Calu3 (cell line): ENCODE measurements at regions not wholly inside any gene's neighbourhood (a gene's known extent, or its start where the extent isn't known, plus 50 kb on each side); places are given as distances from the start of the nearest gene placed in this dataset.

Experiments used
- BruUV-seq: library from RNA; stranded (reverse); fragments of 400-500 nt; replicated peaks from 2 replicates; lab custom pipeline; 2021; lab: Mats Ljungman, UMichigan
- CTCF ChIA-PET: fragments of 300-600 bp; sonication (Branson Sonifier 250); formaldehyde crosslinking; loops from one replicate; lab custom pipeline; 2022; ENCODE audit warnings: antibody characterized with exemption; lab: Charles Lee
- DNase-seq: peaks from one replicate; pipeline ENCODE4 v3.0.0; 2022
- H3K27ac Mint-ChIP-seq: one replicate; pipeline ENCODE4 v1.8.0; 2022; ENCODE audit warnings: mixed read lengths; ENCODE audit not compliant: unreplicated experiment
- H3K27me3 Mint-ChIP-seq: one replicate; pipeline ENCODE4 v1.8.0; 2022; ENCODE audit warnings: mixed read lengths; ENCODE audit not compliant: unreplicated experiment
- H3K36me3 Mint-ChIP-seq: one replicate; pipeline ENCODE4 v1.8.0; 2022; ENCODE audit warnings: mild to moderate bottlenecking, moderate library complexity, mixed read lengths; ENCODE audit not compliant: insufficient read depth, unreplicated experiment
- H3K4me1 Mint-ChIP-seq: one replicate; pipeline ENCODE4 v1.8.0; 2022; ENCODE audit warnings: mild to moderate bottlenecking, low read depth, mixed read lengths; ENCODE audit not compliant: unreplicated experiment
- H3K4me3 Mint-ChIP-seq: one replicate; pipeline ENCODE4 v1.8.0; 2022; ENCODE audit warnings: mild to moderate bottlenecking, low read depth, moderate library complexity, mixed read lengths; ENCODE audit not compliant: unreplicated experiment
- H3K9me3 Mint-ChIP-seq: one replicate; pipeline ENCODE4 v1.8.0; 2022; ENCODE audit warnings: low read depth, mixed read lengths; ENCODE audit not compliant: unreplicated experiment
- intact Hi-C: fragments of 100-400 bp; cut with micrococcal nuclease; formaldehyde crosslinking; loops from one replicate; pipeline ENCODE4 v1.10.0; 2022; ENCODE audit not compliant: unreplicated experiment
- TF ChIP-seq, protein P1 (sequence below): fragments of 200-600 bp; IDR thresholded peaks from one replicate; pipeline ENCODE4 v1.8.0; 2022; ENCODE audit warnings: antibody characterized with exemption; ENCODE audit not compliant: unreplicated experiment

DNA sequence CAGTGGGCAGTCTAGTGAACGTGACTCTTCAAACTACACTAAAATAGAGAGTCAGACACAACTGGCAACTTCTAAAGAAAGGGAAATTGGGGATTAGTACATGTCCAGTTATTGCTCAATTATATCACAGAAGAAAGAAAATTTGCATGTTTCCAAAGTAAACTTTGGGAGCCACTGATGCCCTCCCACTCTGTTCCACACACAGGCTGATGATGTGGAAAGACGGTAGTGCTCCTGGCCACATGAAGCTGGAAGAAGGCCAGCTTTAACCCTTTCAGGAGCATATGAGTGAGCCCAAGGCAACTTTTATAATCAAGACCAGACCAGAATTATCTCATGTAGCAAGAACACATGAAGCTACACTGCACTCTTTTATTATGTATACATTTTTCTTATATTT, 141.0 kb downstream of the NR4A2 start:
- no peaks in the 10 kb centered on the region for H3K4me1 Mint-ChIP-seq
- H3K27me3 Mint-ChIP-seq, result no peaks in the 10 kb centered on the region
- no peaks in the 10 kb centered on the region for H3K9me3 Mint-ChIP-seq
- H3K27ac Mint-ChIP-seq, result no peak overlapping the region
- TF ChIP-seq, protein P1, sequence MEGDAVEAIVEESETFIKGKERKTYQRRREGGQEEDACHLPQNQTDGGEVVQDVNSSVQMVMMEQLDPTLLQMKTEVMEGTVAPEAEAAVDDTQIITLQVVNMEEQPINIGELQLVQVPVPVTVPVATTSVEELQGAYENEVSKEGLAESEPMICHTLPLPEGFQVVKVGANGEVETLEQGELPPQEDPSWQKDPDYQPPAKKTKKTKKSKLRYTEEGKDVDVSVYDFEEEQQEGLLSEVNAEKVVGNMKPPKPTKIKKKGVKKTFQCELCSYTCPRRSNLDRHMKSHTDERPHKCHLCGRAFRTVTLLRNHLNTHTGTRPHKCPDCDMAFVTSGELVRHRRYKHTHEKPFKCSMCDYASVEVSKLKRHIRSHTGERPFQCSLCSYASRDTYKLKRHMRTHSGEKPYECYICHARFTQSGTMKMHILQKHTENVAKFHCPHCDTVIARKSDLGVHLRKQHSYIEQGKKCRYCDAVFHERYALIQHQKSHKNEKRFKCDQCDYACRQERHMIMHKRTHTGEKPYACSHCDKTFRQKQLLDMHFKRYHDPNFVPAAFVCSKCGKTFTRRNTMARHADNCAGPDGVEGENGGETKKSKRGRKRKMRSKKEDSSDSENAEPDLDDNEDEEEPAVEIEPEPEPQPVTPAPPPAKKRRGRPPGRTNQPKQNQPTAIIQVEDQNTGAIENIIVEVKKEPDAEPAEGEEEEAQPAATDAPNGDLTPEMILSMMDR, result no peak
- no peaks in the 10 kb centered on the region for H3K36me3 Mint-ChIP-seq
- intact Hi-C loops, result loop anchor here (10.0 kb wide), 1 partner anchor 817 kb away; no protein-coding TSS in a partner anchor
- DNase-seq, result no peak
- CTCF ChIA-PET, result no interaction called here
- BruUV-seq, result no TSS peak
- no peak overlapping the region for H3K4me3 Mint-ChIP-seq

DNA sequence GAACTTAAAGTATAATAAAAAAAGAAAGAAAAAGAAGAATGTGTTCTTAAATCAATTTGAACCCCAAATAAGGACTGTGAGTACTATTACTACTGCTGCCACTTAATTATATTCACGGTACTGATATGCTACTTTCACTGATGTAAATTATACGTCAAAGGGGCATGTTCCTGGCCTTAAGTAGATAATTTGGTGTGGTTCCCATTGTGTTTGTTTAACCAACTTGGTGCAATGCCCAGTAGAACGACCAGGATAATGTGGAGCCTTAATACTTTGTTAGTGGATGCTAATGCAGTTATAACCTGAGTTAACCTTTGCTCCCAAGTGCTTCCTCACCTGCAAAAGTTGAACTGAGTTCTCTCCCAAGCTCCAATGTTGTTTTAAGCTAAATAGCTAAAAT, 142.0 kb downstream of the NR4A2 start:
- BruUV-seq, result no TSS peak
- H3K36me3 Mint-ChIP-seq, result no peaks in the 10 kb centered on the region
- no peak overlapping the region for H3K27ac Mint-ChIP-seq
- DNase-seq, result no peak
- H3K9me3 Mint-ChIP-seq, result no peaks in the 10 kb centered on the region
- intact Hi-C loops, result loop anchor here (10.0 kb wide), 1 partner anchor 816 kb away; no protein-coding TSS in a partner anchor
- H3K4me3 Mint-ChIP-seq, result no peak overlapping the region
- no peaks in the 10 kb centered on the region for H3K4me1 Mint-ChIP-seq
- CTCF ChIA-PET, result no interaction called here
- TF ChIP-seq, protein P1, result no peak
- no peaks in the 10 kb centered on the region for H3K27me3 Mint-ChIP-seq

DNA sequence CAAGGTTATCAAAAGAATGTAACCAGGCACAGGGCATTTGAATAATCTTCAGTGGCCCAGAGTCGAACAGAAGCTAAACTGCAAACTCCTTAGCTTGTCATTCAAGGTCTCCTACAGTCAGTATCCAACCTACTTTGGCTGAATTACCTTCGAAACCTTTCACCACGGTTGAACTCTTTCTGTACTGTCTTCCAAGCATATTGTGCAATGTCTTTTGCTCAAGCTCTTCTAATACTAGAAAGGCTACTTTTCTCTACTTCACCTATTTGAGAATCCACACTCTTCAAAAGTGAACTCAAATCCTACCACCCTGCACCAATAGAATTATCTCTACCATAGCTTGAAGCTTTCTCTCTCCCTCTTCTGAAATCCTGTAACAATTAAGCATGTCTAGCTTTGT, 142.9 kb downstream of the NR4A2 start:
- BruUV-seq, result no TSS peak
- no peak for DNase-seq
- TF ChIP-seq, protein P1, result no peak
- intact Hi-C loops, result no loop called here
- Mint-ChIP-seq H3K4me1 (peaks cover 3% of the 10 kb centered on the region), H3K4me3 (no peak overlapping the region), H3K27ac (no peak overlapping the region), H3K27me3 (no peaks in the 10 kb centered on the region), H3K9me3 (no peaks in the 10 kb centered on the region), H3K36me3 (no peaks in the 10 kb centered on the region)
- CTCF ChIA-PET, result no interaction called here

DNA sequence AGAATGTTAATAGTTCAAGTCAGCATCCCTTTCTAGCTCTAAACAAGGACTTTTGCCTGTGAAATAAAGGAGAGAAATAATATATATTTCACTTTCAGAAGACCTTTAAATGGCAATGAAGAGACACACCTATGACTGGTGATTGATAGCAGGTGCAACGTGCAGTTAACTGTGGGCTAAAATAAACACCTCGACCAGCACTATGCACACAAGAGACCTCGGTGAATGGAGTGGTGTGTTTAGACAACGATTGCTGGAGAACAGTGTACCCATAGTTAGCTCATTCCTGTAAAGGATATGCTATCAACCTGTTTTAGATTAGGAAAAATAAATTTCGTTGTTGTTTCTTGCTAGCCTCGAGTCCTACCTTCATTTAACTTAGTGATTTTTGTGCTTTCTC, 143.4 kb downstream of the NR4A2 start:
- Mint-ChIP-seq H3K36me3 (no peaks in the 10 kb centered on the region), H3K27me3 (no peaks in the 10 kb centered on the region), H3K9me3 (no peaks in the 10 kb centered on the region), H3K4me3 (no peak overlapping the region), H3K4me1 (peaks cover 7% of the 10 kb centered on the region), H3K27ac (no peak overlapping the region)
- no peak for DNase-seq
- TF ChIP-seq, protein P1, result no peak
- no TSS peak for BruUV-seq
- CTCF ChIA-PET, result no interaction called here
- intact Hi-C loops, result no loop called here
